Ovary (tissue), 3 donors: ENCODE measurements at regions not wholly inside any gene's neighbourhood (a gene's known extent, or its start where the extent isn't known, plus 50 kb on each side); places are given as distances from the start of the nearest gene placed in this dataset.

Experiments used
- POLR2A ChIP-seq: fragments of 450-650 bp; IDR thresholded peaks from one replicate; pipeline ENCODE4 v1.6.1; 2017; ENCODE audit warnings: antibody characterized with exemption, mild to moderate bottlenecking, moderate library complexity
- TF ChIP-seq, protein P1 (sequence below), 3 donors: fragments of 450-650 bp in 2 of 3; fragments of 200-600 bp in 1 of 3; IDR thresholded peaks; one replicate each; pipeline versions ENCODE4 v1.5.1 to v1.8.0; 2016 to 2022; ENCODE audit warnings: antibody characterized with exemption in 3 of 3, mild to moderate bottlenecking in 1 of 3
- donor health status: DM: no; HTN: no; CAD: no.

DNA sequence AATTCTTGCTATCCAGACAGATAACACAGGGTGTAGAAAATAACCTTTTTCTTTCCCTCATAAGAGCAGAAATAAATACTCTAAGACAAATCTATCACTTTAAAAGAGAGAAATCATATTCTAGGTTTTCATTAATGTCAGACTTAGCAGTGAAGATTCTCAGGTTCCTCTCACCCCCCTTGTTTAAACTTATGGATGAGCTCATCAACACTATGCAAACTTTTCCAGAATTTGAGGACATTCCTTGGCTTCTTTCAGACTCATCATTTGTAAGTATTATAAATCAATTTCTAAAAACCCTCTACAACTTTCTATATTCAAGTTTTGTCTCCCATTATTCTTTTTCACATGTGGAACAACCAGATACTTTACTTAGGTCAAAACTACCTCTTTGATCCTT lies 374.9 kb upstream of the TRPC7 start:
- TF ChIP-seq, protein P1, sequence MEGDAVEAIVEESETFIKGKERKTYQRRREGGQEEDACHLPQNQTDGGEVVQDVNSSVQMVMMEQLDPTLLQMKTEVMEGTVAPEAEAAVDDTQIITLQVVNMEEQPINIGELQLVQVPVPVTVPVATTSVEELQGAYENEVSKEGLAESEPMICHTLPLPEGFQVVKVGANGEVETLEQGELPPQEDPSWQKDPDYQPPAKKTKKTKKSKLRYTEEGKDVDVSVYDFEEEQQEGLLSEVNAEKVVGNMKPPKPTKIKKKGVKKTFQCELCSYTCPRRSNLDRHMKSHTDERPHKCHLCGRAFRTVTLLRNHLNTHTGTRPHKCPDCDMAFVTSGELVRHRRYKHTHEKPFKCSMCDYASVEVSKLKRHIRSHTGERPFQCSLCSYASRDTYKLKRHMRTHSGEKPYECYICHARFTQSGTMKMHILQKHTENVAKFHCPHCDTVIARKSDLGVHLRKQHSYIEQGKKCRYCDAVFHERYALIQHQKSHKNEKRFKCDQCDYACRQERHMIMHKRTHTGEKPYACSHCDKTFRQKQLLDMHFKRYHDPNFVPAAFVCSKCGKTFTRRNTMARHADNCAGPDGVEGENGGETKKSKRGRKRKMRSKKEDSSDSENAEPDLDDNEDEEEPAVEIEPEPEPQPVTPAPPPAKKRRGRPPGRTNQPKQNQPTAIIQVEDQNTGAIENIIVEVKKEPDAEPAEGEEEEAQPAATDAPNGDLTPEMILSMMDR (IDR thresholded peaks at IDR 0.05), result no peak
- TF ChIP-seq POLR2A, result no peak
